GM23248 (cell line): ENCODE measurements at regions not wholly inside any gene's neighbourhood (a gene's known extent, or its start where the extent isn't known, plus 50 kb on each side); places are given as distances from the start of the nearest gene placed in this dataset.

Experiments used
- EZH2 ChIP-seq: fragments of 200-600 bp; sonication (generic); IDR thresholded peaks from 2 replicates; pipeline ENCODE4 v1.6.1; 2018; ENCODE audit warnings: antibody characterized with exemption, mild to moderate bottlenecking; ENCODE audit not compliant: insufficient read depth, poor library complexity, severe bottlenecking
- EZH2phosphoT487 ChIP-seq: fragments of 200-600 bp; sonication (generic); IDR thresholded peaks from 2 replicates; pipeline ENCODE4 v1.6.1; 2018; ENCODE audit warnings: antibody characterized with exemption, moderate library complexity, mild to moderate bottlenecking, low read depth; ENCODE audit not compliant: insufficient read depth

GRCh38 chr2:217160978-217161973 is 301.4 kb upstream of the TNP1 start:
- TF ChIP-seq EZH2 (no peak), EZH2phosphoT487 (no peak)
